Endometrial microvascular endothelial cells (primary cell): ENCODE measurements at regions not wholly inside any gene's neighbourhood (a gene's known extent, or its start where the extent isn't known, plus 50 kb on each side); places are given as distances from the start of the nearest gene placed in this dataset.
"Not testable (repeated sequence)": the region's sequence is repeated elsewhere in the genome, so short reads cannot be mapped to it uniquely, and the experiment has no call there.

Source experiments
- in situ Hi-C: cut with HindIII; loops from 2 replicates; pipeline ENCODE4 v1.10.0; 2017; ENCODE audit warnings: low sequenced_read_pairs, low pct_unique_long_range_greater_than_20kb; ENCODE audit errors: inconsistent ontology term

DNA sequence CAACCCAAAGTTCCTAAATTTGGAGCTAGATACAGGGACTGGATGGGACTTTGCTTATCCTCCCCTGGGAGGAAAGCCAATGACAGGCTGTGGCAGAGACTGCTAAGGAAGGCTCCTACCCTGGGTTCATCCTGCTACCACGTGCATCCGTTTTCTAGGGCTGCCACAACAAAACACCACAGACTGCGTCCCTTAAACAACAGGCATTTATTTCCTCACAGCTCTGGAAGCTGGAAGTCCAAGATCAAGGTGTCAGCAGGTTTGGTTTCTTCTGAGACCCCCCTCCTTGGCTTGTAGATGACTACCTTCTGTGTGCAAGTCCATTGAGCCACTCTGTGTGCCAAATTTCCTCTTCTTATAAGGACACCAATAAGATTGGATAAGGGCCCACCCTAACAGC lies 263.9 kb downstream of the FAM43A start:
- in situ Hi-C loops: no loop called here

DNA sequence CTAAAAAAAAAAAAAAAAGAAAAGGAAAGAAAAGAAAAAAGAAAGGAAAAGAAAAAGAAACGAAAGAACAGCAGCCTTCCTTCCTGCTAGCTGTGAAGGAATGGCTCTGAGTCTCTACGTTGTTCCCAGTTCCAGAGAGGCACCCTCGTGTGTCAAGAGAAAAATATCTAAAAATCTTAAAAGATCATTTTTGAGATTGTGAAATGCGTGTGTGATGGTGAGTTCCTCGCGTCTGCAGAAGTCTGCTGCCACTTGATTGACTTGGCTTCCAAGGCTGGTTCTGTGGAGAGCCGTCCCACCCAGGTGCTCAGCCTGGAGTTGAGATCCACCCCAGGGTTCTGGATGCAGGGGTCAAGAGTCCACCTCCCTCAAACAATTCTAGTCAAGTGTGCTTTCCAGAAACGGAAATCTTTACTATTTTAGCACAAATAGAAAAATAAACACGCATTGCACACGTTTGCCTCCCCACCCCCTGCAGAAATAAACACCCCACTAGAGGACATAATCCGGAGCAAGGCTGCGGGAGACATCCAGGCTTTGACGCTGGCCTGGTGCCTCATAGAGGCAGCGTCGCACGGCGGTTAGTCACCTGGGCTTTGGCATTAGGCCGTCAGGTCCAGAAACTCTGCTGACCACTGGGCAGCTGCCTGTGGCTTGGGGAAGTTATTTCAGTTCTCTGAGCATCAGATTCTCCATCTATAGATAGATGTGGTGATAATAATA lies 265.4 kb downstream of the FAM43A start:
- in situ Hi-C loops: no loop called here

DNA sequence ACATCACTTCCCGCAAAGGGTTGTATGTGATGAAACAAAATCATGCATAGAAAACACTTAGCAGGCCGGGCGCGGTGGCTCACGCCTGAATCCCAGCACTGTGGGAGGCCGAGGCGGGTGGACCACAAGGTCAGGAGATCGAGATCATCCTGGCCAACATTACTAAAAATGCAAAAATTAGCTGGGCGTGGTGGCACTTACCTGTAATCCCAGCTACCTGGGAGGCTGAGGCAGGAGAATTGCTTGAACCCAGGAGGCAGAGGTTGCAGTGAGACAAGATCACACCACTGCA lies 265.9 kb downstream of the FAM43A start:
- in situ Hi-C loops: not testable (repeated sequence)

DNA sequence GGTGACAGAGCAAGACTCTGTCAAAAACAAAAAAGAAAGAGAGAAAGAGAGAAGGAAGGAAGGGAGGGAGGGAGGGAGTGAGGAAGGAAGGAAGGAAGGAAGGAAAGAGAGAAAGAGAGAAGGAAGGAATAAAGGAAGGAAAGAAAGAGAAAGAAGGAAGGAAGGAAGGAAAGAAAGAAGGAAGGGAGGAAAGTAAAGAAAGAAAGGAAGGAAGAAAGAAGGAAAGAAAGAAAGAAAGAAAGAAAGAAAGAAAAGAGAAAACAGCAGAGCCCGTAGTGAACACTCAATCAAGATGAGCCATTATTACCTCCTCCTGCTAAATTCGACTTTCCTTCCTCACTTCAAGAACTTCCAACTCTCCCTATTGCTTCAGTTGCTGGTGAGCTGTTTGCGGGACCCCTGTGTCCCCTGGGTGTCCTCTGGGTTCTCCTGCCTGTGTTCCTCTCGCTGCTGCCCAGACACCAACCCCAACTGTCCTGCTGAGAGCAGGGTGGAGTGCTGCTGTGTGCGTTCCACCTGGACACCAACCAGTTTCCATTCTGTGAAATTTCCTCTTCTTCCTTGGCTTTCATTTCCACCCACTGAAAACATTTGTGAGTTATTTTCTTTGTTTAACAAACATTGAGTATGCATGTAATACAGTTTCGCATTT lies 266.4 kb downstream of the FAM43A start:
- in situ Hi-C loops: no loop called here

DNA sequence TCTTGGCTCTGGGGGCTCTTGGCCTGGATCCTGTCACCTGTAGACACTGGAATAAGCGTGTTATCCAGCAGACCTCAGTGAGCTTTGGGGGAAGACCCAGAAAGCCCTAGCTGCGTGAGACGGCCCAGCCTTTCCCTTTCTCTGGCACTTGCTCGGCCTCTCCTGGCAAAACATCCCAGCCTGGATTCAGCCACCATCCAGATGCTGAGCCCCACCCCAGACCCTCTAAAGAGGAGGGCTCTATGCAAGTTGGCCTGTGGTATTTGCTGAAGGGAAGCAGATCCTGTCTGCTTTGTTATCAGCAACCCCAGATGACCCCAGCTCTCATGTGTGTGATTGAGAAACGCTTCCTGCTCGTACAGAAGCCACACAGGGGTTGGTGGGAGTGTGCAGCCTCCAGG lies 267.2 kb downstream of the FAM43A start:
- in situ Hi-C loops: no loop called here

DNA sequence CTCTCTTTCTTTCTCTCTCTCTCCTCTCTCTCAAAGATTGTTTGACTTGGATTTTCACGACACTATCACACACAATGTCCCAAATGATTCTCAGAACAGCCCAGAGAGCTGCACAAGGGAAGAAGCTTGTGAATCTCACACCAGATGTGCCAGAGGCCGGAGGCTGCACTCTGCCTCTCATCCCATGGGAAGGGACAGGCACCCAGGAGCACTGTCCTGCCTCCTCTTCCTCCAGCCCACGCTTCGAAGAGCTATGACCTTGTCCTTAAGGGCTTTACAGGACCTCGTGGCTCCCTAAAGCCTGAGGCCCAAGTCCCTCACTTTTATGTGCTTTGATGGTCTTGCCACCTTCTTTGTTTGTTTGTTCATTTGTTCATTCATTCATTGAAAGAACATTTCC lies 267.6 kb downstream of the FAM43A start:
- in situ Hi-C loops: no loop called here

DNA sequence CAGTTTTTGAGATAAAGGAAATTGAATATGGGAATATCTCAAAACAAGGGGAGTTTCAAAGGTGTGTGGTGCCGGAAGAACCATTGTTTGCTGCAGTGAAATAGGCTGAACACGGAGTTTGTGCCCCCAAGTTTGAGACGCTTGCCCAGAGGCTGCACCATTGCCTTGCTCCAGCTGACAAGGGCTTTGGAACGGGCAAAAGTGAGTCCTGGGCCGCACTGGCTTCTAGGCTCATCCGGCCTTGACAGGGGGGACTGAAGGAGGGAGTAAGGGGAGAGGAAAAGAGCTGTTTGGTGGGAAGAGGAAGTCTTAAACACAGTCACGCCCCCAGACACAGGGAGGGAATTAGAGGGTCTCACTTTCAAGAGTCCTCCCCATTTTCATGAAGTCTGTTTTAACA lies 269.9 kb downstream of the FAM43A start:
- in situ Hi-C loops: no loop called here

DNA sequence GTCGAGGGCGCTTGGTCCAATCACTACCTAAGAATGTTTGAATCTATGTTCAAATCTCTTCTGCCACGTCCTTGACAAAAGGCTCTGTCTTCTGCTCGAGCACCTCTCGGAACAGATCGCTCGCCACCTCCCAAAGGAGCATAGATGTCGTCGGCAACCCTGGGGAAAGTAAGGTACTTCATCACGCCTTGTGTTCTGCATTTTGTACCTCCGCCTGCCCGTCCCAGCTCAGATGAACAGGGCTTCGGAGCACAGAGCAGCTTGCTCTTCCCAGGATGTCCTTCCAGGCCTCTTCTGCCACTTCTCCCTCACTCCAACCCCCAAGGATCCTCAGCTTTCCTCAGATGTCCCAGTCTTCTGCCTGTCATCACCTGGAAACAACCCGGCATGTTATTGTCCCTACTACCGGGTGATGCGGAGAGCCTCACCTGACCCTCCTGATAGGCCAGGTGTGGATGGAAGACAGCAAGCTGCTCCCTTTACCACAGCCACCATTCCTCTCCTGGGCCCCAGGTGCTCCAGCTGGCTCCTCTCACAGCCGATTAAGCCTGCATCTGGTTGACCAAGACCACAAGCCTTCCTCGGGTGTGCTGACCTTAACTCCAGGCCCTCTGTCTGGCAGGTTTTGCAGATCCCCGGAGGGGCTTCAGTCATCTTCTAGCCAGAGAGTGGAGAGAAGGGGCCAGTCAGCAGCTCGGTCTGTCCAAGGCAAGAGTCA lies 270.5 kb downstream of the FAM43A start:
- in situ Hi-C loops: no loop called here

DNA sequence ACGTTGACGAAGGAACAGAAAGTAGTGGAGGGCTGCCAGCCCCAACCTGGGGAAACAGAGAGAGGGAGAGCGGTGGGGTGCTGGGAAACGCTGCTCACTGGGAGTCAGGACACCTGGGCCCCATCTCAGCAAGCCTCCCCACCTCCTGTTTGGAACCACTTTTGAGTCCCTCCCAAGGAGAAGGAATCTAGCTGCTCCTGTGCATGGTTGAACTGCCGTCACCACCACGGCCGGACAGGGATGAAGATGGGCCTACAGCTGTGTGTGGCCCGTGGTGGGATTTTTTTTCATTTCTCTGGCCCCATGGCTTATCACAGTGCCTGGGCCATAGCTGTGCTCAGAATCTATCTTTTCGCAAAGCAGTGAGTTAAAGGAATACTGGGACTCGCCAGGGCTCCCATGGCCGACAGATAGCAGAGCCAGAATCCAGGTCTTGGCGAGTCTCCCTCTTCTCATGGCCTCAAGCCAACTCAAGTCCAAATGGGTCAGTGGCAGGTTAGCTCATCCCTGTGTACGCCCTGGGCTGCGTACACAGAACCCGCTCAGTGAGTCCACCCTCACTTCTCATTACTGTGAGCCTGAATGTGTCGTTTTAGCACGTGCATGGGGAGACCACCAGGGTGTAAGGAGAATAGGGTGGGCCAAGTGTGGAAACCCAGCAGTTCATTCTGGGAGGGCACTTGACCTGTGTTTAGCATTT lies 271.2 kb downstream of the FAM43A start:
- in situ Hi-C loops: no loop called here

DNA sequence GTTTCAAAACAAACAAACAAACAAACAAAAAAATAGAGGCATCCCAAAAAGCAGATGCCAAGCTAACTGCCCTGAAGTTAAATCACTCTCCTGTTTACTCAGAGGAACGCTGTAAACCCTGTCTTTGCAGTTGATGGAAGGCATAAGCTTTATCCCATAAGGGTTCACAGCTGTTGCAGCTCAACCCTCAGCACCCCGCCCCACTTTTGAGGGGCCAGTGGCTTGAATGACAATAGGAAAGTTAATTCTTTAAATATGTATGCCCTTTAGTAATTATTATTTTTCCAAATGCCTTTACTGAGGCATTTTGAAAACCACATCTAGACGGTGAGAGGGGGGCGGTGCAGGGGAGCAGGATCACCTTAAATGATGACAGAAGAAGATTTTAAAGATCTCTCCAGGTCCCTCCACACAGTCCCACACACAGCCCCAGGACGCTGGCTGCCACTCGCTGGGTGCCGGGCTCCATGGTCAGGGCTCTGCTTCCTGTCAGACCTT lies 272.1 kb downstream of the FAM43A start:
- in situ Hi-C loops: no loop called here

DNA sequence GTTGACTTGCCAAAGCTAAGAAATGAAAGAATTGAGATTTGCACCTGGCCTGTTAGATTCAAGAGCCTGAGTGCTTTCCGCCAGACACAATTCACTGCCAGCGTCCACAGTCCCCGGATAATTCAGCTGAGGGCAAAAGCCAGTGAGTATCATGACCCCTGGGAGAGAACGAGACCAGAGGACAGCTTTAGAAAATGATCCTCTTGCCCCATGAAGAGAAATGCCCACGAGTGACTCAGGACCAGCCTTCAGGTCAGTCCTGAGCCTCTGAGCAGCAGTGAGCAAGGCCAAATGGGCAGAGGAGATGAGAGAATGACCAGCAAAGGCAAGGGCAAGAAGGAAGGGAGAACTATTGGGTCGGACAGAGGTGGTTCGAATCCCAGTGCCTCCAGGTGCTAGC lies 273.5 kb downstream of the FAM43A start:
- in situ Hi-C loops: no loop called here

DNA sequence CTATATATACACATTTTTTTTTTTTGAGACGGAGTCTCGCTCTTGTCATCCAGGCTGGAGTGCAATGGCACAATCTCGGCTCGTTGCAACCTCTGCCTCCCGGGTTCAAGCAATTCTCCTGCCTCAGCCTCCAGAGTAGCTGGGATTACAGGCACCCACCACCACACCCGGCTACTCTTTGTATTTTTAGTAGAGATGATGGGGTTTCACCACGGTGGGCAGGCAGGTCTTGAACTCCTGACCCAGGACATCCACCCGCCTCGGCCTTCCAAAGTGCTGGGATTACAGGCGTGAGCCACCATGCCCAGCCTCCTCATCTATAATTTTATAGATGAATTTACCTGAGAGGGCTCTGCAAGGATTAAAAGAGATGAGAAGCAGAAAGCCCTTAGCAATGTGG lies 274.0 kb downstream of the FAM43A start:
- in situ Hi-C loops: not testable (repeated sequence)

DNA sequence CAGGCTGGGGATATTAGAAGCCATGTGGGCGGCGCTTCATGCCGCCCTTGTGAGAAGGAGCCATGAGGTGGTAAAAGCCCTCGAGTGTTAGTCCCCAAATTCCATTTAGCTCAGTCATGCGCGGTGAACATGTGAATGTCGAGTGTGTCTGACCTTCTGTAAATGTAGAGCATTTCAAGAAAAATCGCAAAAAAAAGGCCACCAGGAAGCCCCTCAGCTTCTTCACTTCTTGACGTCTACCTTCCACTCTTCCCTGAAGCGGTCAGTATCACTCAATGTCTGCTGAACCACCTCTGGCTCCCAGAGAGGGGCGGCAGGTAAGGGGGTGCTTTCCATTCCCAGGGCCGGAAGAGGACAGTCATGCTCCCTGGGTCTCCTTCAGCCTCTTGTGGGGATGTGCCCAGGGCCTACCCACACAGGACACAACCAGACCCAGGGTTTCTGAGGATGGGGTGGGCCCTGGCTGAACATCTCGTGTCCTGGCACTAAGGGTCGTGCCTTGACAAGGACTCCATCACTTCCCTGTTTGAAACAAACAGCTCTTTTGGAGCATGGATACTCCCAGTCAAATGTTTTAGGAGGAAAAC lies 274.9 kb downstream of the FAM43A start:
- in situ Hi-C loops: no loop called here

DNA sequence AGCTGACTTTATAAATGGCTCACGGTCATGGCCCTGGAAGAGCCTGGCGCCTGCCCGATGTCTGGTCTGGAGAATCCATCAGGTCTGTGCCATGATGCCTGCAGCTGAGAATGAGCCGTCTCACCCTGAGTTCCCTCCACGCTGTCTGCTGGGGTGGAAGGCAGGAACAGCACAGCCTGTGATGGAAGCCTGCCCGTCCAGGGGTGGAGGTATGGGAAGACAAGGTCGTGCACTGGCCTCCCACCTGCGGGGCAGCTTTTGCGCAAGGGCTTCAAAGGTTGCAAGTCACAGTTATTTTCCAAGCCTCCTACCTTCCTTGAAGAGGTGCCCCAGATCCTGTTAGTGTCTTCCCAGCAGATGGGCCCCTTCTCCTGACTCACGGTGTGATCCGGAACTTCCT lies 275.5 kb downstream of the FAM43A start:
- in situ Hi-C loops: no loop called here

DNA sequence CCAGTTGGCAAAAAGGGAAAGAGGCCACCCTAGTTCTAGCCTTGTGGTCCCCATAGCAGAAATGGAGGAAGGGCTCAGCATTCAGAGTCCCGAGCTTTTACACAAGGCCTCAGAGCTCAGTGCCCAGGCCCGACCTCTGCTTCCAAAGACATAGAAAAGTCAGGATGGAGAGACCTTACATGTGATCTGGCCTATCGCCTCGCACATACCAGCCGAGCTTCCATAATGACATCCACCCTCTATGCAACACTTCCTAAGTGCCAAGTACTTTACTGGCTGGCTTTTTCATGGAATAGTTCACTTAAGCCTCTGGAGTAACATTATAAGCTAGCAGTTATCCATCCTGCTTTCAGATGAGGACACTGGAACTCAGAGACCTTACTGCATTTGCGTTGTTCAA lies 275.9 kb downstream of the FAM43A start:
- in situ Hi-C loops: no loop called here

DNA sequence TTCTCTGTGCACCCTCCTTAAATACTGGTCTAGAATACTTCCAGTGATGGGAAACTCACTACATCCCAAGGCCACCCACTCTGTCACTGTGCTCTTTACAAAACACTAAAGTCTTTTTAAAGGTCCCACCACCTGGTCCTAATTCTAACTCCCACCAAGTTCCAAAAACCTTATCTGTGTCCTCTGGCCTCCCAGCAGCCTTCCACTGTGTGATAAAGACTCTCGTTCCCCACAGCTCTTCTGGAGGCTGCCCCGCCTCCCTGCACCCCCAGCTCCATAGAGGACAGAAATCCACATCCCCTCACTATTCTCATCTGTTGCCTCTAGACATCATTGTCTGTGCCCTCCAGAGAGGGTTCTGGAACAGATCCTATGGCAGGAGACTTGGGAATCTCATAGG lies 276.4 kb downstream of the FAM43A start:
- in situ Hi-C loops: no loop called here

DNA sequence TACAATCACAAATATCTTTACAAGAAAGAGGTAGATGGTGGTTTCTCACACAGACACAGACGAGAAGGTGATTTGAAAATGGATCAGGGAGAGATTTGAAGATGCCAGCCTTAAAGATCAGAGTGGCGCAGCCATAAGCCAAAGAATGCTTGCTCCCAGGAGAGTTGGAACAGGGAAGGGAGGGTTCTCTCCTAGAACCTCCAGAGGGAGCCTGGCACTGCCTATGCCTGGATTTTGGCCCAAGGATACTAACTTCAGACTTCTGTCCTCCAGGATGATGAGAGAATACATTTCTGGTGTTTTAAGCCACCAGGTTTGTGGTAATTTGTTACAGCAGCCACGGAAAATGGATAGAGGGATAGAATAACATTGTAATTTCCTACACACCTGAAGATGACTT lies 279.1 kb downstream of the FAM43A start:
- in situ Hi-C loops: no loop called here

DNA sequence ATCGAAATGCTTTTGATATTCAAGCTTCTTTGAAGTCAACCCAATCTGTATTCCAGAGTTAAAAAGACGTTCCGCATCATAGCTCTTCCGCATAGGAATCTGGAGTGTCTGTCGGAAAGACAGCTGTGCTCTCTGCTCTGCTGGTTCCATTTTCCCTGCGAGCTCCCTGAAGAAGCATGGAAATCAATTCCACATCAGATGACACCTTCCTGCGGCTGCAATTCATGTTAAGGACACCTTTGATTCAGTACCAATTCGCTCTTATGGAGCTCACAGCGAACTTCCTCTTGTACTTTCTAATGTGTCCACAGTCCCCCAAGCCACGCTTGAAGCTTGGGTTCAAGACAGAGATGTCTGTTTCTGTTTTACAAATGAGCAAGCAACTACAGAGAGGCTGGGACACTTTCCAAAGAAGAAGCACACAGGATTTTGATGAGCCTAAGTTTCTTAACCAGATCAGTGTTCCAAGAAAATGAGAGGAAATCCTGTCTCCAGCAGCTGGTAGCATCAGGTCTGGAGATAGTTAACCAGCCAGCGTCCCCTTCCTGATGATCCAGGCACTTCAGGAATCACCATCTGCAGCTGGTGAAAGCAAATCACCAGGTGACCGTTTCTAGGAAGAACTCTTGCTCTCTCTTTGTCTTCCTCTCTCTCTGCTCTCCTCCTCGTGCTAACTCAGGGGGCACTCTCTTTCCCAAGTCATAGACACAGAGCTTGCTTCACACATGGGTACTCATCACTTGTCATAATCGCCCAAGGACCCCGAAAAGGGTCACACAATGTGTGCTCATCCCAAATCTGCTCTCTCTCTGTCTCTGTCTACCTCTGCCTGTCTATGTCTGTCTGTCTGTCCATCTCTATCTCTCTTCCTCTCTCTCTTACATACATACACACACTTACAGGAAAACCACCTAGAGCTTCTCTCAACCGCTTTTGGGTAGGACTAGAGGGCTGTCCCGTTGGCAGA lies 281.8 kb downstream of the FAM43A start:
- in situ Hi-C loops: no loop called here
